Liver (tissue), 2 donors: ENCODE measurements at regions not wholly inside any gene's neighbourhood (a gene's known extent, or its start where the extent isn't known, plus 50 kb on each side); places are given as distances from the start of the nearest gene placed in this dataset.
"Not testable (repeated sequence)": the region's sequence is repeated elsewhere in the genome, so short reads cannot be mapped to it uniquely, and the experiment has no call there.

Experiments used
- TF ChIP-seq, protein P1 (sequence below): IDR thresholded peaks from 2 replicates; pipeline ENCODE4 v1.6.1; 2016; ENCODE audit warnings: antibody characterized with exemption, mild to moderate bottlenecking
- TF ChIP-seq, protein P2 (sequence below): fragments of 150-350 bp; IDR thresholded peaks from 2 replicates; pipeline ENCODE4 v1.5.1; 2017; ENCODE audit warnings: improper control_type of control experiment, low read depth, low read length; ENCODE audit not compliant: missing input control
- donor health status: healthy.

DNA sequence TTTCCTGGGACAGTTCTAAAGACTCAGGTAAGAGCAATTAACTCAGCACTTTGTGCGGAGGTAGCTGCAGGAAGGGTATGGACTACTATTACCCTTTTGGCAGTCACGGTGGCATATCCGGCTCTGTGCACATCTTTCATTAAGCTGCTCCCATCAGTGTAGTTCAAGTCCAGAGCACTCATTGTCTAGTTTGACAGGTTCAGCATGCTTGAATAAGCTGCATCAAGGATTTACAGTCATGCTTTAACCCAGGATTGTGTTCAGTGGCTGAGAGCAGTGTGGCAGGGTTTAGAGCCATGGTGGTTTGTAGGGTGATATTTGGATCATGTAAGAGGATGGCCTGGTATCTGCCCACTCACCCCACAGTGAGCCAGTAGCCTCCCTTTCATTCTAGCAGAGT lies 294.5 kb upstream of the NPAP1 start:
- TF ChIP-seq, protein P1, sequence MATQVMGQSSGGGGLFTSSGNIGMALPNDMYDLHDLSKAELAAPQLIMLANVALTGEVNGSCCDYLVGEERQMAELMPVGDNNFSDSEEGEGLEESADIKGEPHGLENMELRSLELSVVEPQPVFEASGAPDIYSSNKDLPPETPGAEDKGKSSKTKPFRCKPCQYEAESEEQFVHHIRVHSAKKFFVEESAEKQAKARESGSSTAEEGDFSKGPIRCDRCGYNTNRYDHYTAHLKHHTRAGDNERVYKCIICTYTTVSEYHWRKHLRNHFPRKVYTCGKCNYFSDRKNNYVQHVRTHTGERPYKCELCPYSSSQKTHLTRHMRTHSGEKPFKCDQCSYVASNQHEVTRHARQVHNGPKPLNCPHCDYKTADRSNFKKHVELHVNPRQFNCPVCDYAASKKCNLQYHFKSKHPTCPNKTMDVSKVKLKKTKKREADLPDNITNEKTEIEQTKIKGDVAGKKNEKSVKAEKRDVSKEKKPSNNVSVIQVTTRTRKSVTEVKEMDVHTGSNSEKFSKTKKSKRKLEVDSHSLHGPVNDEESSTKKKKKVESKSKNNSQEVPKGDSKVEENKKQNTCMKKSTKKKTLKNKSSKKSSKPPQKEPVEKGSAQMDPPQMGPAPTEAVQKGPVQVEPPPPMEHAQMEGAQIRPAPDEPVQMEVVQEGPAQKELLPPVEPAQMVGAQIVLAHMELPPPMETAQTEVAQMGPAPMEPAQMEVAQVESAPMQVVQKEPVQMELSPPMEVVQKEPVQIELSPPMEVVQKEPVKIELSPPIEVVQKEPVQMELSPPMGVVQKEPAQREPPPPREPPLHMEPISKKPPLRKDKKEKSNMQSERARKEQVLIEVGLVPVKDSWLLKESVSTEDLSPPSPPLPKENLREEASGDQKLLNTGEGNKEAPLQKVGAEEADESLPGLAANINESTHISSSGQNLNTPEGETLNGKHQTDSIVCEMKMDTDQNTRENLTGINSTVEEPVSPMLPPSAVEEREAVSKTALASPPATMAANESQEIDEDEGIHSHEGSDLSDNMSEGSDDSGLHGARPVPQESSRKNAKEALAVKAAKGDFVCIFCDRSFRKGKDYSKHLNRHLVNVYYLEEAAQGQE: not testable (repeated sequence)
- TF ChIP-seq, protein P2, sequence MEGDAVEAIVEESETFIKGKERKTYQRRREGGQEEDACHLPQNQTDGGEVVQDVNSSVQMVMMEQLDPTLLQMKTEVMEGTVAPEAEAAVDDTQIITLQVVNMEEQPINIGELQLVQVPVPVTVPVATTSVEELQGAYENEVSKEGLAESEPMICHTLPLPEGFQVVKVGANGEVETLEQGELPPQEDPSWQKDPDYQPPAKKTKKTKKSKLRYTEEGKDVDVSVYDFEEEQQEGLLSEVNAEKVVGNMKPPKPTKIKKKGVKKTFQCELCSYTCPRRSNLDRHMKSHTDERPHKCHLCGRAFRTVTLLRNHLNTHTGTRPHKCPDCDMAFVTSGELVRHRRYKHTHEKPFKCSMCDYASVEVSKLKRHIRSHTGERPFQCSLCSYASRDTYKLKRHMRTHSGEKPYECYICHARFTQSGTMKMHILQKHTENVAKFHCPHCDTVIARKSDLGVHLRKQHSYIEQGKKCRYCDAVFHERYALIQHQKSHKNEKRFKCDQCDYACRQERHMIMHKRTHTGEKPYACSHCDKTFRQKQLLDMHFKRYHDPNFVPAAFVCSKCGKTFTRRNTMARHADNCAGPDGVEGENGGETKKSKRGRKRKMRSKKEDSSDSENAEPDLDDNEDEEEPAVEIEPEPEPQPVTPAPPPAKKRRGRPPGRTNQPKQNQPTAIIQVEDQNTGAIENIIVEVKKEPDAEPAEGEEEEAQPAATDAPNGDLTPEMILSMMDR: not testable (repeated sequence)
